NOMO-1 treated with DMSO at 0.1 percent for 48 hours (cell line): ENCODE measurements at regions not wholly inside any gene's neighbourhood (a gene's known extent, or its start where the extent isn't known, plus 50 kb on each side); places are given as distances from the start of the nearest gene placed in this dataset.
A peak's percentile ranks its signal among the peaks of the same experiment; 100 is the strongest.
"Not testable (repeated sequence)": the region's sequence is repeated elsewhere in the genome, so short reads cannot be mapped to it uniquely, and the experiment has no call there.

Source experiments
- DNase-seq: peaks from one replicate; lab custom pipeline; 2025; ENCODE audit not compliant: unreplicated experiment; lab: John Stamatoyannopoulos, UW

DNA sequence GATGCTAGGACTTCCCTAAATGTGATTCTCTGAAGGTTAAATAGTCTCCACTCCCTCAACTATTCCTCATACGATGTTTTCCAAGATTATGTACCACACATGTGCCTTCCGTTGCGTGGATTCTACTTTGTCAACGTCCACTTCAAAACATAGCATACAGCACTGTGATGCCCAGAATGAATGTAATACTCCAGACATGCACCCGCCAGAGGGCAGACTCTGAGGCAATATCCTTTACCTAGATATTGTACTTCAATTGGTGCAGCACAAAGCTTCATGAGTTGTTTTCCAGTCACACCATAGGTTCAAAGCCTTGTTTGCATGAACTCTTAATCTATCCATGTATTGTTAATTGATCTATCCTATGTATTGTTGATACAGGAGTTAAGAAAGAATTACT is 201.0 kb upstream of the NABP1 start:
- no peak for DNase-seq

DNA sequence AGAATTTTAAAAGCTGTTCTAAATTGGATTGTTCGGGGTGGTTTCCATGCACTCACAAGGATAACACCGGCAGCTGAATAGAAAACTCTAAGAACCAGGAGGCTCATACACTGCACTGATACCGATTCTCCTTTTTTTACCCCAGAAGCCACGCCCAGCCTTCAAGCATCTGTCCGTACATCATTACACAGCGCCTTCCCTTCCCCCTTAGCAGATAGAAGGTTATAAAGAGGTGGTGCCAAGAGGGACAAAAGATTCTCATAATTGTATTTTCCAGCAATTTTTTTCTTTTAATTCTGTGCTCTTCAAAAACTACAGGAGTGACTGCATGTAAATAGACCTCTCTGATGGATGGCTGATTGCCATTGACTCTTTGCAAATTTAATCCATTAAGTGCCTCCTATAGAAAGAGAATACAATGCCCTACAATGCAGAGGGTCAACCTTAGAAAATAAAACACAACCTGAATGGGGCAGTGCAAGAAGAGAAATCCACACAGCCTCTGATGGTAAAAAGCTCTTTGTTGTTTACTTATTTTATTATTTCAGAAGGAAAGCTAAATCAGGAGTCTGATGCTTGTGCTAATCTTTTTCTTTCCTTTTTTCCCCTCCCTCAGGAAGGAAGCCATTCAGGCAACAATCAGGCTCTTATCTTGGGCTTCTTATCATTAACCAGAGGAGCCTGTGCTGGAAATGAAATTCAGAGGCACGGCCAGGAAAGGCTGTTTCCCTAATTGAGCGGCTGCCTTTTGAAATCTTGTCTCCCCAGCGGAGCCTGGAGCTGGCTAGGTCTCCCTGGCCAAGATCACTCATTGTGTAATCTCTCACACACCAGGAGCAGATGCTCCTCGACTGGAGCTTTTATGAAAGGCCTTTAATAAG is 198.9 kb upstream of the NABP1 start:
- DNase-seq, result no peak

DNA sequence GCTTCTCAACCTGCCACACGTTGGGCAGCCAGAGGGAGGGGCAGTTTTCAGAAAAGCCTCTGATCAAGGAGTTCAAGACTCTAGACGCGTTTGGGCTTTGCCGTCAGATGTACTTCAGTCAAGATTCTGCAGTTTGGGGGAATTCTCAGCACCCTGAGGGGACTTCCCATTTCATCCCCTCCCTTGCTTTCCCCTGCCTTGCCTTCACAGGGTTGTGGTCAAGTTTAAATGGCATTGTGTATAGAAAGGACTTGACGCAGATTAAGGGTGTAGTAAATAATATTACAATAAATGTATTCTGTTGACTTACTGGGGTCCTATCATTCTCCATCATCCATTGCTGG is 198.3 kb upstream of the NABP1 start:
- DNase-seq, result no peak

DNA sequence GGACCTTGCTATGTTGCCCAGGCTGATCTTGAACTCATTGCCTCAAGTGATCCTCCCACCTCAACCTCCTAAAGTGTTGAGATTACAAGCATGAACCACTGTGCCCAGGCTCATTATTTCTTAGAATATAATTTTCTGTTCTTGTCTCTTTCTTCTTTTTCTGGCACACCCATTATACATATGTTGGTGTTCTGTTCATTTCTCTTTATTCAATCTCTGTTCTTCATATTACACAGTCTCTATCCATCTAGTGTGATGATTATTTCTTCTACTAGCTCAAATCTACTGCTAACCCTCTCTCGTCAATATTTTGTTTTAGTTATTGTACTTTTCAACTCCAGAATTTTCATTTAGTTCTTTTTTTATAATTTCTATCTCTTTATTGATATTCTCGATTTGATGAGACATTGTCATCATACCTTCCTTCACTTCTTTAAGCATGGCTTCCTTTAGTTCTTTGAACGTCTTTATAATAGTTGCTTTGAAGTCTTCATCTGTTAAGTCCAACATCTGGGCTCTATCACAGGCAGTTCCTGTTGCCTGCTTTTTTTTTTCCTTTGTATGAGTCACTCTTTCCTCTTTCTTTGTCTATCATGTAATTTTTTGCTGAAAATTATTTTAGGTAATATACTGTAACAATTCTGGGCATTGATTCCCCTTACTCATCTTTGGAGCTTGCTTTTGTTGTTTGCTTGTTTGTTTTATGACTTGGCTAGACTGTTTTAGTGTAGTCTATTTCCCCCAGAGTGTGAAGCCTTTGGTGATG is 196.4 kb upstream of the NABP1 start:
- no peak for DNase-seq

DNA sequence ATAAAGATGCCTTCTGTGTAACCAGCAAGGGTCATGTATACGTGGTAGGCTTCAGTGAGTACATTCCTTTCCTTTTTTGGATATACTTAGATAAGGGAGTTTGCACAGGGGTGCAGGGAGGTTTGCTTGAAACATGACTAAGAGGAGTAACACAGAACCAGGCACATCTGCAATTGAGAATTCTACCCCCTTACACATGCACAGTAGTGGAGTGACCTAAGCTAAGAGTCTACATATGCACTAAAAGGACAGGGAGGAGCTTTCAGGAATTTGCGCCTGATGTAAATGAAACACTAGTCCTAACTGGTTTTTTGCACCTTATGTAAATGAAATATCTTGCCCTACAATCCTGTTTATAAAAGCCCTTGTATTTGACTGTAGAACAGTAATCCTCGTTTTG is 194.8 kb upstream of the NABP1 start:
- no peak for DNase-seq

DNA sequence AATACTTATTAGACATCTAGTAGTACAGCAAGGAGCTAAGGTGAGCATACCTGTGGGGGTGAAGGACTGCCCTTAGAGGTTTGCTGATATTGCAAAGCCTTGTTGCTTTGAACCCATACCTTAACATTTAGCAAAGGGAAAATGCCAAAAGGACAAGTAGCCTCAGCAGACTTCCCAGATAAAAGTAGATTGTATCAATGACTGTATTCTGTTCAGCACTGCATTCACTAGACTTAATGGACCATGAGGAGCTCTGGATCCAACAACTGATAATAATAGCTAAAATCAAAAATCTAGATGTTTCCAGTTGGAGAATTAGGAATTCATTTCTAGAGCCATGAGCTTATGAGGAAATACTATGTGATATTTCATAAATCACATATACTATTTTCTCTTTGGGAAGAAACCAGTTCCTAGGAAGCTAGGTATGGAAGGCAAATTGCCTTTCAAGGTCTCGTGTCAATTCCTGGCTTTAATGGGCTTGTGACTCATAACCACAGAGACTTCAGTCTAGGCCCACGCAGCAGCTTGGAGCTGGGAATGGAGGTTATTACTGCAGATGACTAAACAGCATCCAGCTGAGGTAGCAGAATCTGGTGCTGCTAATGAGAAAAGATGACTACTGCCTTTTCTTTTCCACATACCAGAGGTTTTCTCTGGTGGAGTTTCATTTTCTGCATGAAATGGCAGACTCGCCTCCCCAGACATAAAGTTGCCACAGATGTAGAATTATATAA is 191.2 kb upstream of the NABP1 start:
- DNase-seq, result peak; percentile 5

DNA sequence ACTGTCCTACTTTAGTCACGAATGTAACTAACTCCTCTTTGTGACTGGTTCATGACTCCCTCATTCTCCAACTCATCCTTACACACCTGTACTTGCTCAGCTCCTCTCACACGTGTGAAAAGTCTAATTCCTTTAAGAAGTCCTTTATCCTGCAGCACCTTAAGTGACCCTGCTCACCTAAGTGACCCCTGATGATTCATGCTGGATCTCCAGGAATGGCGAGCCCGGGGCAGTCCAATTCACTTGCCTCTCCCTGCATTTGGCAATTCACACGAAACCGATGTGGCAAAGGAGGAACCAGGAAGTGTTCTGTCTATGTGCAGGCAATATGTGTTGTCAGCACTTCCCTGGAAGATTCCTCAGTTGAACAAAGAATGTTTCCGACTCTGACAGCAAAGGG is 189.8 kb upstream of the NABP1 start:
- DNase-seq, result peak; percentile 2

DNA sequence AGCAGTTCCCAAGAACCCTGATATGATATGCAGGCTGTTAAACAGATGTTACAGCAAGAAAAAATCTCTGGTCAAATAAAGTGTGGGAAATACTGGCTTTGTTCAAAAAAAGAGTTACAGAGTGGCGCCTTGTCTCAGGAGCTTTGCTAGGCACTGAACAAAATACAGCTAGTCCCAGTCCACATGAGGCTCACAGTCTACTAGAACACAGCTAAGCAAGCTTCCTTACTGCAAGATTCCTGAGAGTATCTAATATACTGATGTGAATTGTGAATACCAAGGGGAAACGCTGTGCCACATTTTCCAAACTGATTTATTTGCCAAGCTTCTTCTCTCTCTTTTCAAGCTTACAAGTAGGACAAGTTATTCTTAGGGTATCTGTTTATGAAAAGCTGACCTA is 188.8 kb upstream of the NABP1 start:
- DNase-seq, result no peak

DNA sequence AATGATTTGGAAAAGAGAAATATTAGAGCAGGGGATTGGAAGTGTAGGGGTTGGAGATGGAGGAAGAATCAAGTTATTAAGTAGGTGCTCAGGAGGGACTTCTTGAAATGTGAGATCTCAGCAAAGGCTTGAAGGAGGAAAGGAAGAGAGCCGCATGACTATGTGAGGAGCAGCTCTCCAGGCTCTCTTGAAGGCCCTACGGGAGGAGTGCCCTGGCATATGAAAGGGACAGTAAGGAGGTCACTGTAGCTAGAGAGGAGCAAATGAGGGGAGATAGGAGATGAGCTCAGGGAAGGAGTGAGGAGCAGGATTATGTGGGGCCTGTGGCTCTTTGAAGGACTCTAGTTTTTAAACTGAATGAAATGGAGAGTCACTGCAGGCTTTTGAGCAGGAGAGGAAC is 181.1 kb upstream of the NABP1 start:
- no peak for DNase-seq

DNA sequence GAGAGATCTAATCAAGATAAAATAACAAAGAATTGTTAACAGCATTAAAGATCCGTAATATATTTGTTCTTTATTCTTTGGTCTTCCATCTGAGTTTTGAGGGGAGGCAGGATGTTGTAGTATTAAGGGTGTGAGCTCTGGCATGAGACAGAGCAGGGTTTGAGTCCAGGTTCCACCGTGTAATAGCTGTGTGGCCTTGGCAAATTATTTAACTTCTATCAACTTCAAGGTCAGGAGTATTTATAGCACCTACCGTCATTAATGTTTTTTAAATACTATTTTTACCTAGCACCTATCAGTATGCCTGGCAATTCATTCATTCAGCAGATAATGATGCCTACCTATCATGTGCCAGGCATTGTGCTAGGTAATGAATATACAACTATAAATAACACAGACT is 180.1 kb upstream of the NABP1 start:
- no peak for DNase-seq

DNA sequence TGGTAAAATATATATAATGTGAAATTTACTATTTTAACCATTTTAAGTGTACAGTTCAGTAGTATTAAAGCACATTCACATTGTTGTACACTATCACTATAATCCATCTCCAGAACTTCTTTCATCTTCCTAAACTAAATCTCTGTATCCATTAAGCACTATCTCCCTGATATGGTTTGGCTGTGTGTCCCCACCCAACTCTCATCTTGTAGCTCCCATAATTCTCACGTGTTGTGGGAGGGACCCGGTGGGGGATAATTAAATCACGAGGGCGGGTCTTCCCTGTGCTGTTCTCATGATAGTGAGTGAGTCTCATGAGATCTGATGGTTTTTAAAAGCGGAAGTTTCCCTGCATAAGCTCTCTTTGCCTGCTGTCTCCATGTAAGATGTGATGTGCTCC is 178.9 kb upstream of the NABP1 start:
- DNase-seq, result no peak

DNA sequence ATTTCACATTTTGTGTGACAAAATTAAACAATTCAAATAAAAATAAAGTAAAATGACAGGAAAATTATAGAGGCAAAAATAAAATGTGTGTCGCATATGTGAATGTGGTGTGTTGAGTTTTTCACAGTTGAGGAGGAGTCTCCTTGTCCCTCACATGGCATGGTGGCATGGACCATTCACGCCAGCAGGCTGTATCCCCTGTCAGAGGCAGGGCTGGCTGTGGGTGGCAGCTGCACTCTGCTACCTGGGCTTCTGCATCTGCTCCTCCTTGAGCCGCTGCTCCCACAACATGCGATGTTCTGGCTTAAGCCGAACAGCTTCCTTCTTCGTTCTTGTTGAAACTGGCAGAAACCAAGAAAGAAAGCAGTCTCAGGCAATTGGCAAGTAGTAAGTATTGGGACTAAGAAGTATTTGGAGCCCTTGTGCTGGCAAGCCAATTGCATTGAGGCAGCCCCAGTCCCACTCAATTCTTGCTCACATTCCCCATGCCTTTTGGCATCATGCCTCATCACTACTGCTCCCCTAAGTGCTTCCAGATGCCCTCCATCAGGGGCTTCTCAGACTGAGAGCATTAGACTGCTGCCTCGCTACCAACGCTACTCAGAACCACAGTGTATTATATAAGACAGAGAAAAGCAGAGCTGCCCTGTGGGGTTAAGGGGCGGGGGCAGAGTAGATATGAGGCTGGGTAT is 177.9 kb upstream of the NABP1 start:
- no peak for DNase-seq

DNA sequence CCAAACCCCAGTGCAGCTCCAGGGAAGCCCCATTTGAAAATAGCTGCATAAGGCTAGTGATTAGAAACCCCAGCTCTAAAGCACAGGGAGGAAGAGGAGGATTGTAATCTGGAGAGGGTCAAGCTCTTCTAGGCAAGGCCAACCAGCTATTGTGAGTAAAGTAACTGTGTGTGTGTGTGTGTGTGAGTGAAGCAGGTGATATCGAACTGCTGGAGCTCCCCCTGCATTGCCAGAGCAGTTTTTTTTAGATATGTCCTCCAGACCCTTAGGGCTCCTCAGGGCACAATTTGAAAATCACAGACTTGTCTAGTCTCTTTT is 177.4 kb upstream of the NABP1 start:
- no peak for DNase-seq

DNA sequence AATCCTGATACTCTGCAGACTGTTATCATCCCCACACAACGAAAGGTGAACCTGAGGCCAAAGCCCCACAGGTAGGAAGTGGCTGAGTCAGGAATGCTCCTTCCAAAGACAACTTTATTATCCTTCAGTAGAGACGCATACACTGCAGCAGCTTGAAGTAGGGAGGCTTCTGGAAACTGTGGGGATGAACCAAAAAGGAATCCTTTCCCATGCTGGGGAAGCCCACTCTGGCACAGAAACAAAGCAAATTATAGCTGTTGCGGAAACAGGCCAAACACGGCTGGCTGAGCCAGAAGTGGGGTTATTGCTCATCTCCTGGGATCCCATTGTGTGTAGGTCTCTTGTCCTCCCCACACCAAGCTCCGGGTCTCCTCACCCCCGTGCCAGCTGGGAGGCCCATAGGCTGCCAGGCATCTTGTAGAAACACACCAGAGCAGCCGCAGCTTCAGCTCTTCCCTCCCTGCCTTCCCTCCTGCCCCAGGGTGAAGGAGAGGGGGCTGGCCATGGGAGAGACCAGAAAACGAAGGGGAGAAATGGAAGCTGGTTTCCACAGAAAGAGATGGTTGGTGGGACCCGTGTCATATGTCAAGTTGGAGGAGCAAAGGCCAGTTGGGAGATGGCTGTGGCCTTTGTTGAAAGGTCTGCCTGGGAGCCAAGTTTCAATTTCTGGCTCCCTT is 176.9 kb upstream of the NABP1 start:
- DNase-seq, result no peak

DNA sequence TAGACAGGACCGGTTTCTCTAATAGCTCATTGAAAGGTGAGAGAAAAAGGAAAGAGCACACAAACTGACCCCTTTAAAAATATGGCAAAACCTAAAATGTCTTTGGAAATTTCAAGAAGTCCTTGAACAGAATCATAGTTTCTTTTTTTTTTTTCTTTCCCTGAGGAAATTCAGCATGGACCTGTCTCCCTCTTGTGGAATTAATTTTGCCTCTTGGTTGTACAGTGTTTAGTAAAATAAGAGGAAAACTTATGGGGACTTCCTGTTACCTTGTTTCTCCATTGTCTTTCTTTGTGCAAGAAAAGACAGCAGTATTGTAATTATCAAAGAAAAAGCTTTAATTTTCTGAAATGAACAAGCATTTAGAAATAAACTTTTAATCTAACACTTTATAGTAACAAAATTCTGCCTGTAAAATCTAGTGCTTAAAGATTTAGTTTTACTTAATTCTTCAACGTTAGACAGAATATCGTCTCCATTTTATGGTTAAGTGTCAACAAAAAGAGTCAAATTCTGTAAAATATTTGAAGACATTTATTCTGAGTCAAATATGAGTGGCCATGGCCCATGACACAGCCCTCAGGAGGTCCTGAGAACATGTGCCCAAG is 176.3 kb upstream of the NABP1 start:
- DNase-seq, result peak; percentile 22

DNA sequence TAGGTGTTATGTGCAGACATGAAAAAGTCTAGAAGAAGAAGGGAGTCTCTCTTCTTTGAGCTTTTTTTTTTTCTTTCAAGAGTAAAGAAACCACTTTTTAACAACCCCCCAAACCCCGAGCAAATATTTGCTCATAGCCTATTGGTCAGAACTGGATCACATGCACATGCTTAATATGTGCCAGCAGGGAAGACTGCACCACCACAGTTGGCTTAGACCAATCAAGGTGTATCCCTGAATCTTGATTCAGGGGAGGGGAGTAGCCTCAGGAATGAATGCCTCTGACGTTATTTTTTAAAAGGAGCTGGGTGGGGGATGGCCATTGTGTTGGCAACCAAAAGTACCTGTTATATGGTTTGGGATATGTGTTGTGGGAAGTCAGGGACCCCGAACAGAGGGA is 171.4 kb upstream of the NABP1 start:
- DNase-seq, result no peak

DNA sequence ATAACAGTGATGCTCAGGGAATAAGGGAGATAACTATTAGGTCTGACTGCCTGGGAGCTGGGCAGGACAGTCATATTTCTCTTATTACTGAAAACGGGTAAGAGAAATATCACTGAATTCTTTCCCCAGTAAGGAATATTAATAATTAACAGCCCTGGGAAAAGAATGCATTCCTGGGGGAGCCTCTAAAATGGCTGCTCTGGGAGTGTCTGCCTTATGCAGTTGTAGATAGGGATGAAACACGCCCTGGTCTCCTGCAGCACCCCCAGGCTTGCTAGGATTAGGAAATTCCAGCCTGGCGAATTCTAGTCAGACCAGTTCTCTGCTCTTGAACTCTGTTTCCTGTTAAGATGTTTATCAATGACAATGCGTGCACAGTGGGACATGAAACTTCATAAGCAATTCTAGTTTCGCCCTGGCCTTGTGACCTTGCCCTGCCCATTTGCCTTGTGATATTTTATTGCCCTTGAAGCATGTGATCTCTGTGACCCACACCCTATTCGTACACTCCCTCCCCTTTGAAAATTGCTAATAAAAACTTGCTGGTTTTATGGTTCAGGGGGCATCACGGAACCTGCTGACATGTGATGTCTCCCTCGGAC is 170.6 kb upstream of the NABP1 start:
- DNase-seq, result not testable (repeated sequence)

DNA sequence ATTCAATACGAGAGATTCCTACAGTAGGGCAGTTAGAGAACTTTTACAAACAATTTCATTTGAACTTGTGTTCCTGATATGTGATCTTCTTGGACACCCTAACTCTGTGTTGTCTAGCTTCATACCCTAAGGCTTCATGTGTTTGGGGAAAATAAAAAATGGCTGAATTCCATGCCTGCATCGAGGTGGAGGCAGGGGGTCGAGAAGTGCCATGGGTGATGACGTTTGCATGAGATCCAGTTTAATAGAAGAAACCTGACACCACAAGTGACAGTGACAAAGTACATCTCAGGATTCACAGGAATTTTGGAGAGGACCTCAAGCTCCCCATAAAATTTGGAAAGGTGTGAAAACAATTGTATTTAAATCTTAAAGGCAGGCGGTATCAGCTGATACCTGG is 169.2 kb upstream of the NABP1 start:
- no peak for DNase-seq

DNA sequence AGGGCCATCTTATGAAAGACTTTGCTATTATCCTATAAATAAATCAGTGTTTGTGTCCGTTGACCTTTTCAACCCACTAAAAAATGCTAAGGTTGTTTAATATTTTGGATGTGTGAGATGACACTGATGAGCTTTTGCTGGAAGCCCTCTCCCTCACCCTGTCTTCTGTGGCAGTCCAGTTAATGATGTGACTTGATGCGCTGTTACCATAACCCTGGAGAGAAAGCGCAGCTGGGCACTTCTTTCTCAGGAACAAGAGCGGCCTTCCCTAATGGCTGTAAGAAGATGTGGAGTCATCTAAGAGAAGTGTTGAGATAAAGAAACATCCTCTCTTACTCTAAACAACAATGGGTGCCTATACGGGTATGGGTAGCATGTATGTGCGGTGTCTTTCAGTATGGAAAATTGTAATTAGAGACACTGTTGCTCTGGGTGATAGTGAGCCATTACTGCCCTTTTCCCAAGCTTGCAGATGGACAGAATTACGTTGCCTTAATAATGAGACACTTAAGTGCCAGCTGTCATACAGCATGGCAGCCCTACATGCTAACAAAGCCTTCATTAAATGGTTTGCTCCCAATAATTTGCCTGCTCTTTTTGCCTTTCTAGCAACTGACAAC is 165.6 kb upstream of the NABP1 start:
- DNase-seq, result no peak

DNA sequence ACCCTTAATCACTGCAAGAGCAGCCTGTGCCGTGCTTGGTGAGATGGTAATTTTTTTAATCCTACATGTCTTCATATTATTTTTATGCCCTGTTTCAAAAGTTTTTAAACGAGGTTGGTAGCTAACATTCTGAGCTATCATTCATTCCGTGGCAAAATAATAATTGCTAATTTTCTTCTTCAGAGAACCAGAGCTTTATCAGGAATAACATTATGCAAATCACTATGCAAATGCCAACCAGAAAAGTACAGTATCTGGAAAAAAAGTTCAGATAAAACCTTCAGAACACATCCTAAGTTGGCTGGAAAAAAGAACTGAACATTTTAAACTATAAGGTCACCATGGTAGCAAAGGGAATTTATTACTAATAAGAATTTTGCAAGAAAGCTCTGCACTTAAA is 165.1 kb upstream of the NABP1 start:
- DNase-seq, result no peak
